ENCODE measurements at regions not wholly inside any gene's neighbourhood (a gene's known extent, or its start where the extent isn't known, plus 50 kb on each side); places are given as distances from the start of the nearest gene placed in this dataset.

DNA sequence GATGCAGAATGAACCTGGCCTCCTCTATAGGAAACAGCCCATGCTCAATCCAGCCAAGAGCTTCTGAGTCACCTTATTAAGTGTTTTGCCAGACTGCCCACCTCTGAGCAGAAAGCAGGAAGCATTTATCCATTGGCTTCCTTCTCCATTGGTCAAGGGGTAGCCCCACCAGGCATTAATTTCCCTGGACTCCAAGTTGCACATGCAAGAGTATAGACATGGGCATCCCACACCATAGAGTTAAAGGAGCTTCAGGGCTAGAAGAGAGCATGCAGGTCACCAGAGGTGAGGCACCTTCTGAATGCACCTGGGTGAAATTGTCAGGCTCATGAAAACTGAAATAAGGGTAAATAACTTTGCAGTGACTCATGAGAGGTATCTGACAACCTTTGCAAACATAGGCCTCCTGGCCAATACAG lies 230.8 kb upstream of the STAC start:
- no peak for TF ChIP-seq POLR2A (IDR thresholded peaks at IDR 0.05; ENCODE audit: low read depth, low read length)
- TF ChIP-seq POLR2AphosphoS5 (IDR thresholded peaks at IDR 0.05; ENCODE audit: low read depth, low read length) = no peak
